ENCODE measurements at regions not wholly inside any gene's neighbourhood (a gene's known extent, or its start where the extent isn't known, plus 50 kb on each side); places are given as distances from the start of the nearest gene placed in this dataset.

GRCh38 chr3:24033818-24034217, 88.7 kb downstream of the NR1D2 start:
- no peak for DNase-seq (ENCODE audit: low read depth)

- no peak for DNase-seq (ENCODE audit: low read depth)
These were observed 89.4 kb downstream of the NR1D2 start for GRCh38 chr3:24034464-24034863.

GRCh38 chr3:24037971-24038370, 92.9 kb downstream of the NR1D2 start:
- DNase-seq (ENCODE audit: low read depth): no peak

- DNase-seq (ENCODE audit: low read depth): no peak
These were observed 95.2 kb downstream of the NR1D2 start for GRCh38 chr3:24040311-24040710.

GRCh38 chr3:24042174-24043059, 97.3 kb downstream of the NR1D2 start:
- no peak for DNase-seq (ENCODE audit: low read depth)

- DNase-seq (ENCODE audit: low read depth): no peak
These were observed 98.1 kb downstream of the NR1D2 start for GRCh38 chr3:24043168-24043567.

GRCh38 chr3:24043985-24044384, 98.9 kb downstream of the NR1D2 start:
- no peak for DNase-seq (ENCODE audit: low read depth)

GRCh38 chr3:24046214-24046613, 101.1 kb downstream of the NR1D2 start:
- DNase-seq (ENCODE audit: low read depth): no peak

GRCh38 chr3:24047513-24047912, 102.4 kb downstream of the NR1D2 start:
- no peak for DNase-seq (ENCODE audit: low read depth)

GRCh38 chr3:24048843-24049242, 103.8 kb downstream of the NR1D2 start:
- peak; percentile 71 for DNase-seq (ENCODE audit: low read depth)

- no peak for DNase-seq (ENCODE audit: low read depth)
These were observed 107.4 kb downstream of the NR1D2 start for GRCh38 chr3:24052446-24052845.

GRCh38 chr3:24058940-24059705, 114.0 kb downstream of the NR1D2 start:
- no peak for DNase-seq (ENCODE audit: low read depth)

- DNase-seq (ENCODE audit: low read depth): peak; percentile 88
These were observed 115.0 kb downstream of the NR1D2 start for GRCh38 chr3:24060055-24060454.

GRCh38 chr3:24062916-24063315, 117.8 kb downstream of the NR1D2 start:
- DNase-seq (ENCODE audit: low read depth): no peak
